Chondrocyte (in vitro differentiated cells): ENCODE measurements at regions not wholly inside any gene's neighbourhood (a gene's known extent, or its start where the extent isn't known, plus 50 kb on each side); places are given as distances from the start of the nearest gene placed in this dataset.
"Not testable (repeated sequence)": the region's sequence is repeated elsewhere in the genome, so short reads cannot be mapped to it uniquely, and the experiment has no call there.

Source experiments
- DNase-seq: peaks from one replicate; pipeline ENCODE4 v3.0.0; 2021; ENCODE audit warnings: mixed read lengths, low spot score
- H3K27ac Mint-ChIP-seq: one replicate; pipeline ENCODE4 v1.8.0; 2021; ENCODE audit warnings: mild to moderate bottlenecking, moderate library complexity, mixed read lengths; ENCODE audit not compliant: unreplicated experiment
- H3K27me3 Mint-ChIP-seq: 2 replicates; pipeline ENCODE4 v1.8.0; 2021; ENCODE audit warnings: low read depth, mixed read lengths
- H3K36me3 Mint-ChIP-seq: 2 replicates; pipeline ENCODE4 v1.8.0; 2021; ENCODE audit warnings: low read depth, mixed read lengths
- H3K4me1 Mint-ChIP-seq: 2 replicates; pipeline ENCODE4 v1.8.0; 2021; ENCODE audit warnings: low read depth, mild to moderate bottlenecking, mixed read lengths
- H3K4me3 Mint-ChIP-seq: one replicate; pipeline ENCODE4 v1.8.0; 2021; ENCODE audit warnings: mild to moderate bottlenecking, moderate library complexity, mixed read lengths; ENCODE audit not compliant: unreplicated experiment
- H3K9me3 Mint-ChIP-seq: 2 replicates; pipeline ENCODE4 v1.8.0; 2021; ENCODE audit warnings: low read depth, mixed read lengths
- CTCF ChIP-seq: fragments of 200-600 bp; sonication (generic); IDR thresholded peaks from 2 replicates; pipeline ENCODE4 v1.5.0; 2021; ENCODE audit warnings: antibody characterized with exemption, mild to moderate bottlenecking, moderate library complexity

GRCh38 chr14:97058589-97058988, 261.4 kb downstream of the VRK1 start:
- Mint-ChIP-seq H3K4me1 (no peaks in the 10 kb centered on the region), H3K9me3 (peaks cover 4% of the 10 kb centered on the region), H3K36me3 (no peaks in the 10 kb centered on the region), H3K27ac (no peak overlapping the region), H3K27me3 (peaks cover 3% of the 10 kb centered on the region), H3K4me3 (no peak overlapping the region)
- no peak for TF ChIP-seq CTCF
- no peak for DNase-seq

- H3K36me3 Mint-ChIP-seq, result no peaks in the 10 kb centered on the region
- DNase-seq, result no peak
- TF ChIP-seq CTCF, result no peak
- peaks cover 9% of the 10 kb centered on the region for H3K27me3 Mint-ChIP-seq
- H3K4me3 Mint-ChIP-seq, result no peak overlapping the region
- H3K4me1 Mint-ChIP-seq, result no peaks in the 10 kb centered on the region
- no peak overlapping the region for H3K27ac Mint-ChIP-seq
- peaks cover 3% of the 10 kb centered on the region for H3K9me3 Mint-ChIP-seq
Observed at GRCh38 chr14:97061198-97061597, 264.0 kb downstream of the VRK1 start.

GRCh38 chr14:97061714-97062113, 264.5 kb downstream of the VRK1 start:
- H3K4me3 Mint-ChIP-seq, result no peak overlapping the region
- H3K27ac Mint-ChIP-seq, result no peak overlapping the region
- no peak for TF ChIP-seq CTCF
- no peaks in the 10 kb centered on the region for H3K36me3 Mint-ChIP-seq
- H3K27me3 Mint-ChIP-seq, result peaks cover 9% of the 10 kb centered on the region
- no peaks in the 10 kb centered on the region for H3K4me1 Mint-ChIP-seq
- H3K9me3 Mint-ChIP-seq, result peaks cover 3% of the 10 kb centered on the region
- DNase-seq, result no peak

GRCh38 chr14:97065305-97066067, 268.3 kb downstream of the VRK1 start:
- no peak for DNase-seq
- no peak overlapping the region for H3K4me3 Mint-ChIP-seq
- no peaks in the 10 kb centered on the region for H3K4me1 Mint-ChIP-seq
- no peak overlapping the region for H3K27ac Mint-ChIP-seq
- peaks cover 11% of the 10 kb centered on the region for H3K27me3 Mint-ChIP-seq
- no peak for TF ChIP-seq CTCF
- H3K36me3 Mint-ChIP-seq, result no peaks in the 10 kb centered on the region
- peaks cover 3% of the 10 kb centered on the region for H3K9me3 Mint-ChIP-seq

- no peak for TF ChIP-seq CTCF
- Mint-ChIP-seq H3K27me3 (peaks cover 12% of the 10 kb centered on the region), H3K4me3 (no peak overlapping the region), H3K36me3 (no peaks in the 10 kb centered on the region), H3K4me1 (no peaks in the 10 kb centered on the region), H3K27ac (no peak overlapping the region), H3K9me3 (peaks cover 3% of the 10 kb centered on the region)
- DNase-seq, result no peak
Observed at GRCh38 chr14:97066068-97066899, 269.1 kb downstream of the VRK1 start.

GRCh38 chr14:97068293-97068692, 271.1 kb downstream of the VRK1 start:
- not testable (repeated sequence) for H3K9me3 Mint-ChIP-seq, H3K36me3 Mint-ChIP-seq, H3K27ac Mint-ChIP-seq, DNase-seq, H3K4me1 Mint-ChIP-seq, H3K4me3 Mint-ChIP-seq
- H3K27me3 Mint-ChIP-seq, result peaks cover 14% of the 10 kb centered on the region
